Liver (tissue), 8 donors: ENCODE measurements at regions not wholly inside any gene's neighbourhood (a gene's known extent, or its start where the extent isn't known, plus 50 kb on each side); places are given as distances from the start of the nearest gene placed in this dataset.

Experiments used
- DNase-seq: peaks from one replicate; pipeline ENCODE4 v3.0.0-alpha.2; 2017; ENCODE audit warnings: low spot score
- H3K27ac ChIP-seq, 2 donors: one replicate each; pipeline ENCODE4 v1.7.0; 2013; ENCODE audit warnings: inconsistent platforms in 2 of 2, low read length in 2 of 2, control low read depth in 1 of 2, low read depth in 1 of 2, mild to moderate bottlenecking in 1 of 2
- H3K27me3 ChIP-seq, 4 donors: one replicate each; pipeline versions ENCODE4 v1.6.1 to v1.7.0; 2013; ENCODE audit warnings: low read length in 3 of 4, inconsistent platforms in 1 of 4, mild to moderate bottlenecking in 1 of 4, moderate library complexity in 1 of 4; ENCODE audit not compliant: control insufficient read depth in 4 of 4, insufficient read depth in 4 of 4
- H3K36me3 ChIP-seq, 4 donors: one replicate each; pipeline versions ENCODE4 v1.6.1 to v1.7.0; 2013; ENCODE audit warnings: low read length in 3 of 4, mild to moderate bottlenecking in 3 of 4, low read depth in 1 of 4, moderate library complexity in 1 of 4; ENCODE audit not compliant: control insufficient read depth in 4 of 4, insufficient read depth in 3 of 4
- H3K4me1 ChIP-seq, 4 donors: one replicate each; pipeline versions ENCODE4 v1.6.1 to v1.7.0; 2013; ENCODE audit warnings: low read length in 3 of 4, mild to moderate bottlenecking in 3 of 4, moderate library complexity in 1 of 4; ENCODE audit not compliant: control insufficient read depth in 4 of 4, insufficient read depth in 4 of 4
- H3K4me3 ChIP-seq, 3 donors: one replicate each; pipeline versions ENCODE4 v1.6.1 to v1.7.0; 2013; ENCODE audit warnings: low read length in 3 of 3, control low read depth in 1 of 3, low read depth in 1 of 3, mild to moderate bottlenecking in 1 of 3
- H3K9ac ChIP-seq, 2 donors: one replicate each; pipeline ENCODE4 v1.7.0; 2013; ENCODE audit warnings: low read length in 2 of 2, mild to moderate bottlenecking in 2 of 2, moderate library complexity in 2 of 2, control low read depth in 1 of 2, low read depth in 1 of 2
- H3K9me3 ChIP-seq, 4 donors: one replicate each; pipeline versions ENCODE4 v1.6.1 to v1.7.0; 2013; ENCODE audit warnings: low read length in 3 of 4; ENCODE audit not compliant: control insufficient read depth in 4 of 4
- EGR1 ChIP-seq, 2 donors: IDR thresholded peaks; 2 replicates each; pipeline ENCODE4 v1.6.1; 2016 to 2018; ENCODE audit warnings: antibody characterized with exemption in 2 of 2, low read depth in 2 of 2
- FOXA1 ChIP-seq: IDR thresholded peaks from 2 replicates; pipeline ENCODE4 v1.6.1; 2016; ENCODE audit warnings: antibody characterized with exemption
- FOXA2 ChIP-seq: IDR thresholded peaks from 2 replicates; pipeline ENCODE4 v1.6.1; 2016; ENCODE audit warnings: antibody characterized with exemption
- GABPA ChIP-seq, 2 donors: IDR thresholded peaks in 1 of 2; conservative IDR thresholded peaks in 1 of 2; 2 replicates each; pipeline ENCODE4 v1.6.1; 2016; ENCODE audit warnings: antibody characterized with exemption in 2 of 2, mild to moderate bottlenecking in 1 of 2, moderate library complexity in 1 of 2
- HNF4A ChIP-seq, 2 donors: conservative IDR thresholded peaks; 2 replicates each; pipeline ENCODE4 v1.6.1; 2016; ENCODE audit warnings: antibody characterized with exemption in 2 of 2, mild to moderate bottlenecking in 2 of 2
- HNF4G ChIP-seq: IDR thresholded peaks from 2 replicates; pipeline ENCODE4 v1.6.1; 2016; ENCODE audit warnings: antibody characterized with exemption
- JUND ChIP-seq, 2 donors: IDR thresholded peaks; 2 replicates each; pipeline ENCODE4 v1.6.1; 2016; ENCODE audit warnings: antibody characterized with exemption in 2 of 2
- NR2F2 ChIP-seq: IDR thresholded peaks from 2 replicates; pipeline ENCODE4 v1.6.1; 2016; ENCODE audit warnings: antibody characterized with exemption
- RAD21 ChIP-seq, 2 donors: IDR thresholded peaks; 2 replicates each; pipeline ENCODE4 v1.6.1; 2016; ENCODE audit warnings: antibody characterized with exemption in 2 of 2, mild to moderate bottlenecking in 2 of 2
- RXRA ChIP-seq, 2 donors: IDR thresholded peaks; 2 replicates each; pipeline ENCODE4 v1.6.1; 2017 to 2018; ENCODE audit warnings: antibody characterized with exemption in 2 of 2, mild to moderate bottlenecking in 1 of 2
- SP1 ChIP-seq: IDR thresholded peaks from 2 replicates; pipeline ENCODE4 v1.6.1; 2018; ENCODE audit warnings: antibody characterized with exemption, mild to moderate bottlenecking
- TAF1 ChIP-seq: conservative IDR thresholded peaks from 2 replicates; pipeline ENCODE4 v1.6.1; 2016; ENCODE audit warnings: antibody characterized with exemption, mild to moderate bottlenecking
- YY1 ChIP-seq: IDR thresholded peaks from 2 replicates; pipeline ENCODE4 v1.6.1; 2016; ENCODE audit warnings: antibody characterized with exemption, mild to moderate bottlenecking
- WGBS: extraction: QIAGEN DNeasy Blood & Tissue Kit; methylation state at CpG from one replicate; pipeline ENCODE4 v1.1.7; 2013; 5-methylcytosine and 5-hydroxymethylcytosine counted together
- TF ChIP-seq, protein P1 (sequence below): IDR thresholded peaks from 2 replicates; pipeline ENCODE4 v1.6.1; 2016; ENCODE audit warnings: antibody characterized with exemption, mild to moderate bottlenecking
- TF ChIP-seq, protein P2 (sequence below): fragments of 150-350 bp; IDR thresholded peaks from 2 replicates; pipeline ENCODE4 v1.5.1; 2017; ENCODE audit warnings: improper control_type of control experiment, low read depth, low read length; ENCODE audit not compliant: missing input control
- TF ChIP-seq, protein P3 (sequence below): IDR thresholded peaks from 2 replicates; pipeline ENCODE4 v1.6.1; 2016; ENCODE audit warnings: antibody characterized with exemption
- TF ChIP-seq, protein P4 (sequence below): IDR thresholded peaks from 2 replicates; pipeline ENCODE4 v1.6.1; 2016; ENCODE audit warnings: antibody characterized with exemption
- TF ChIP-seq, protein P5 (sequence below): IDR thresholded peaks from 2 replicates; pipeline ENCODE4 v1.6.1; 2016; ENCODE audit warnings: antibody characterized with exemption
- donor health status: healthy.
- donor health status: healthy.
- donor health status: healthy.
- donor health status: healthy.
- donor health status: healthy.

DNA sequence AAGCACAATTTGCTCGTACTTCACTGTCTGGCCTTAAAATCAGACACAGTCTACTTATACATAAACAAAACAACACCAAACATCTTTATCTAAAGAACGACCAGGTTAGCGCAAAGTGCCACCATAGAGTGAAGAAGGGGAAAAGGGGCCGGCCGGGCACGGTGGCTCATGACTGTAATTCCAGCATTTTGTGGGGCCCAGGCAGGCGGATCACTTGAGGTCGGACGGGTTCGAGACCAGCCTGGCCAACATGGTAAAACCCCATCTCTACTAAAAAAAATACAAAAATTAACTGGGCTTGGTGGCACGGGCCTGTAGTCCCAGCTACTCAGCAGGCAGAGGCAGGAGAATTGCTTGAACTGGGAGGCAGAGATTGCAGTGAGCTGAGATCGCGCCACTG, 118.5 kb upstream of the RIOK3 start:
- Histone ChIP-seq H3K27me3 (no peaks in the 10 kb centered on the region), H3K4me1 (no peaks in the 10 kb centered on the region), H3K36me3 (no peaks in the 10 kb centered on the region), H3K9me3 (no peaks in the 10 kb centered on the region), H3K9ac (no peak overlapping the region), H3K27ac (no peak overlapping the region), H3K4me3 (no peak overlapping the region)
- TF ChIP-seq YY1, result no peak
- TF ChIP-seq TAF1, result no peak
- no peak for DNase-seq
- WGBS, result 98% methylated on average over 13 of the region's 13 CpGs

DNA sequence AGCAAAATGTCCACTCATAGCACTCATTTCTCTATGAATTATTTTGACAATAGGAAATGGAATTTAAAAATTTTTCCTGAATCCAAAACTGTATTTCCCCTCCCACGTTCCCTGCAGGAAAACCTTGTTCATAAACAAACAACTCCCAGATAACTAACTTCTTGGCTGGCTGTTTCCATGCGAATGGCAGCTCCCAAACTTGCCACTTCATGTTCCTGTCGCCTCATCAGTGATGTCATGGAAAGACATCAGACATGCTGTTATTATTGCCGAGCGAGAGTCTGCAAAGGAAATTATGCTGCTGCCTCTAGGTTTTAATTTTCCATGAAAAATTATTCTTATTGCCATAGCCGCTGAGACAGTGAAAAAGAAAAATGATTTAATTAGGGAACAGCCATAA, 117.0 kb upstream of the RIOK3 start:
- Histone ChIP-seq H3K27me3 (no peaks in the 10 kb centered on the region), H3K27ac (peak overlapping the region in 1 of 2 donors; percentile 33), H3K9ac (no peak overlapping the region), H3K36me3 (no peaks in the 10 kb centered on the region), H3K4me1 (no peaks in the 10 kb centered on the region), H3K9me3 (no peaks in the 10 kb centered on the region), H3K4me3 (no peak overlapping the region)
- DNase-seq, result no peak
- WGBS, result 80% methylated on average over 6 of the region's 6 CpGs
- TF ChIP-seq HNF4A (conservative IDR thresholded peaks at IDR 0.05) (no peak), YY1 (no peak), RAD21 (IDR thresholded peaks at IDR 0.05) (peak; percentile 29 to 45), TAF1 (no peak), SP1 (peak; percentile 42), RXRA (IDR thresholded peaks at IDR 0.05) (peak in 1 of 2 donors; percentile 19), JUND (IDR thresholded peaks at IDR 0.05) (no peak), FOXA1 (no peak), HNF4G (no peak), EGR1 (IDR thresholded peaks at IDR 0.05; ENCODE audit: low read depth in 2 of 2) (no peak), FOXA2 (no peak), GABPA (IDR thresholded peaks at IDR 0.05 in 1 of 2, conservative IDR thresholded peaks at IDR 0.05 in 1 of 2) (no peak), NR2F2 (peak; percentile 53)
- TF ChIP-seq, protein P1, sequence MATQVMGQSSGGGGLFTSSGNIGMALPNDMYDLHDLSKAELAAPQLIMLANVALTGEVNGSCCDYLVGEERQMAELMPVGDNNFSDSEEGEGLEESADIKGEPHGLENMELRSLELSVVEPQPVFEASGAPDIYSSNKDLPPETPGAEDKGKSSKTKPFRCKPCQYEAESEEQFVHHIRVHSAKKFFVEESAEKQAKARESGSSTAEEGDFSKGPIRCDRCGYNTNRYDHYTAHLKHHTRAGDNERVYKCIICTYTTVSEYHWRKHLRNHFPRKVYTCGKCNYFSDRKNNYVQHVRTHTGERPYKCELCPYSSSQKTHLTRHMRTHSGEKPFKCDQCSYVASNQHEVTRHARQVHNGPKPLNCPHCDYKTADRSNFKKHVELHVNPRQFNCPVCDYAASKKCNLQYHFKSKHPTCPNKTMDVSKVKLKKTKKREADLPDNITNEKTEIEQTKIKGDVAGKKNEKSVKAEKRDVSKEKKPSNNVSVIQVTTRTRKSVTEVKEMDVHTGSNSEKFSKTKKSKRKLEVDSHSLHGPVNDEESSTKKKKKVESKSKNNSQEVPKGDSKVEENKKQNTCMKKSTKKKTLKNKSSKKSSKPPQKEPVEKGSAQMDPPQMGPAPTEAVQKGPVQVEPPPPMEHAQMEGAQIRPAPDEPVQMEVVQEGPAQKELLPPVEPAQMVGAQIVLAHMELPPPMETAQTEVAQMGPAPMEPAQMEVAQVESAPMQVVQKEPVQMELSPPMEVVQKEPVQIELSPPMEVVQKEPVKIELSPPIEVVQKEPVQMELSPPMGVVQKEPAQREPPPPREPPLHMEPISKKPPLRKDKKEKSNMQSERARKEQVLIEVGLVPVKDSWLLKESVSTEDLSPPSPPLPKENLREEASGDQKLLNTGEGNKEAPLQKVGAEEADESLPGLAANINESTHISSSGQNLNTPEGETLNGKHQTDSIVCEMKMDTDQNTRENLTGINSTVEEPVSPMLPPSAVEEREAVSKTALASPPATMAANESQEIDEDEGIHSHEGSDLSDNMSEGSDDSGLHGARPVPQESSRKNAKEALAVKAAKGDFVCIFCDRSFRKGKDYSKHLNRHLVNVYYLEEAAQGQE, result peak; percentile 56
- TF ChIP-seq, protein P2, sequence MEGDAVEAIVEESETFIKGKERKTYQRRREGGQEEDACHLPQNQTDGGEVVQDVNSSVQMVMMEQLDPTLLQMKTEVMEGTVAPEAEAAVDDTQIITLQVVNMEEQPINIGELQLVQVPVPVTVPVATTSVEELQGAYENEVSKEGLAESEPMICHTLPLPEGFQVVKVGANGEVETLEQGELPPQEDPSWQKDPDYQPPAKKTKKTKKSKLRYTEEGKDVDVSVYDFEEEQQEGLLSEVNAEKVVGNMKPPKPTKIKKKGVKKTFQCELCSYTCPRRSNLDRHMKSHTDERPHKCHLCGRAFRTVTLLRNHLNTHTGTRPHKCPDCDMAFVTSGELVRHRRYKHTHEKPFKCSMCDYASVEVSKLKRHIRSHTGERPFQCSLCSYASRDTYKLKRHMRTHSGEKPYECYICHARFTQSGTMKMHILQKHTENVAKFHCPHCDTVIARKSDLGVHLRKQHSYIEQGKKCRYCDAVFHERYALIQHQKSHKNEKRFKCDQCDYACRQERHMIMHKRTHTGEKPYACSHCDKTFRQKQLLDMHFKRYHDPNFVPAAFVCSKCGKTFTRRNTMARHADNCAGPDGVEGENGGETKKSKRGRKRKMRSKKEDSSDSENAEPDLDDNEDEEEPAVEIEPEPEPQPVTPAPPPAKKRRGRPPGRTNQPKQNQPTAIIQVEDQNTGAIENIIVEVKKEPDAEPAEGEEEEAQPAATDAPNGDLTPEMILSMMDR, result no peak
- TF ChIP-seq, protein P3, sequence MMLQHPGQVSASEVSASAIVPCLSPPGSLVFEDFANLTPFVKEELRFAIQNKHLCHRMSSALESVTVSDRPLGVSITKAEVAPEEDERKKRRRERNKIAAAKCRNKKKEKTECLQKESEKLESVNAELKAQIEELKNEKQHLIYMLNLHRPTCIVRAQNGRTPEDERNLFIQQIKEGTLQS, result no peak
- TF ChIP-seq, protein P4, sequence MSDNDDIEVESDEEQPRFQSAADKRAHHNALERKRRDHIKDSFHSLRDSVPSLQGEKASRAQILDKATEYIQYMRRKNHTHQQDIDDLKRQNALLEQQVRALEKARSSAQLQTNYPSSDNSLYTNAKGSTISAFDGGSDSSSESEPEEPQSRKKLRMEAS, result peak; percentile 16
- TF ChIP-seq, protein P5, sequence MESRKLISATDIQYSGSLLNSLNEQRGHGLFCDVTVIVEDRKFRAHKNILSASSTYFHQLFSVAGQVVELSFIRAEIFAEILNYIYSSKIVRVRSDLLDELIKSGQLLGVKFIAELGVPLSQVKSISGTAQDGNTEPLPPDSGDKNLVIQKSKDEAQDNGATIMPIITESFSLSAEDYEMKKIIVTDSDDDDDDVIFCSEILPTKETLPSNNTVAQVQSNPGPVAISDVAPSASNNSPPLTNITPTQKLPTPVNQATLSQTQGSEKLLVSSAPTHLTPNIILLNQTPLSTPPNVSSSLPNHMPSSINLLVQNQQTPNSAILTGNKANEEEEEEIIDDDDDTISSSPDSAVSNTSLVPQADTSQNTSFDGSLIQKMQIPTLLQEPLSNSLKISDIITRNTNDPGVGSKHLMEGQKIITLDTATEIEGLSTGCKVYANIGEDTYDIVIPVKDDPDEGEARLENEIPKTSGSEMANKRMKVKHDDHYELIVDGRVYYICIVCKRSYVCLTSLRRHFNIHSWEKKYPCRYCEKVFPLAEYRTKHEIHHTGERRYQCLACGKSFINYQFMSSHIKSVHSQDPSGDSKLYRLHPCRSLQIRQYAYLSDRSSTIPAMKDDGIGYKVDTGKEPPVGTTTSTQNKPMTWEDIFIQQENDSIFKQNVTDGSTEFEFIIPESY, result no peak
